Activated CD8-positive, alpha-beta T cell treated with anti-CD3 and anti-CD28 coated beads, Interleukin-2, amount 10 ng/mL, durations not matched to agents 7 days and 5 days (primary cell): ENCODE measurements at regions not wholly inside any gene's neighbourhood (a gene's known extent, or its start where the extent isn't known, plus 50 kb on each side); places are given as distances from the start of the nearest gene placed in this dataset.

Source experiments
- ATAC-seq: fragments of 150-1000 bp; cut with Tn5 transposase; one replicate; pipeline ENCODE4 v1.10.0; 2021; ENCODE audit warnings: moderate library complexity
- CTCF ChIA-PET: fragments of 350-600 bp; sonication (Branson Sonifier 250); formaldehyde crosslinking; loops from one replicate; lab custom pipeline; 2021; ENCODE audit warnings: antibody characterized with exemption; lab: Charles Lee
- POLR2A ChIA-PET: fragments of 350-600 bp; sonication (Branson Sonifier 250); formaldehyde crosslinking; loops from one replicate; lab custom pipeline; 2021; ENCODE audit warnings: antibody characterized with exemption; lab: Charles Lee
- DNase-seq: peaks from one replicate; pipeline ENCODE4 v3.0.0-alpha.2; 2020
- H3K27ac Mint-ChIP-seq: one replicate; pipeline ENCODE4 v1.8.0; 2021; ENCODE audit warnings: mild to moderate bottlenecking, mixed read lengths
- H3K27me3 Mint-ChIP-seq: one replicate; pipeline ENCODE4 v1.8.0; 2021; ENCODE audit warnings: low read depth, mixed read lengths
- H3K36me3 Mint-ChIP-seq: one replicate; pipeline ENCODE4 v1.8.0; 2021; ENCODE audit warnings: low read depth, mixed read lengths
- H3K4me1 Mint-ChIP-seq: one replicate; pipeline ENCODE4 v1.8.0; 2021; ENCODE audit warnings: low read depth, mixed read lengths
- H3K4me3 Mint-ChIP-seq: one replicate; pipeline ENCODE4 v1.8.0; 2021; ENCODE audit warnings: mild to moderate bottlenecking, mixed read lengths
- H3K9me3 Mint-ChIP-seq: one replicate; pipeline ENCODE4 v1.8.0; 2022; ENCODE audit warnings: mixed read lengths; ENCODE audit not compliant: insufficient read depth

GRCh38 chr12:58765653-58766512 lies 154.4 kb downstream of the LRIG3 start:
- ChIA-PET CTCF (no interaction called here), POLR2A (no interaction called here)
- ATAC-seq (no peak), DNase-seq (no peak)
- Mint-ChIP-seq H3K27ac (no peak overlapping the region), H3K4me3 (no peak overlapping the region), H3K36me3 (no peaks in the 10 kb centered on the region), H3K27me3 (no peaks in the 10 kb centered on the region), H3K9me3 (peaks cover 5% of the 10 kb centered on the region), H3K4me1 (no peaks in the 10 kb centered on the region)

GRCh38 chr12:58766513-58766870 lies 153.8 kb downstream of the LRIG3 start:
- H3K27me3 Mint-ChIP-seq = no peaks in the 10 kb centered on the region
- POLR2A ChIA-PET = no interaction called here
- CTCF ChIA-PET = no interaction called here

GRCh38 chr12:58767496-58767895 lies 152.8 kb downstream of the LRIG3 start:
- CTCF ChIA-PET = no interaction called here
- no peak for DNase-seq
- Mint-ChIP-seq H3K9me3 (peaks cover 6% of the 10 kb centered on the region), H3K27me3 (no peaks in the 10 kb centered on the region), H3K36me3 (no peaks in the 10 kb centered on the region), H3K27ac (no peak overlapping the region), H3K4me3 (no peak overlapping the region), H3K4me1 (no peaks in the 10 kb centered on the region)
- ATAC-seq = no peak
- POLR2A ChIA-PET = no interaction called here

More at GRCh38 chr12:58766513-58766870, 153.8 kb downstream of the LRIG3 start:
- H3K4me1 Mint-ChIP-seq = no peaks in the 10 kb centered on the region
- no peak overlapping the region for H3K27ac Mint-ChIP-seq
- DNase-seq = no peak
- no peak overlapping the region for H3K4me3 Mint-ChIP-seq
- no peaks in the 10 kb centered on the region for H3K36me3 Mint-ChIP-seq
- no peak for ATAC-seq
- H3K9me3 Mint-ChIP-seq = peaks cover 6% of the 10 kb centered on the region

- H3K4me3 Mint-ChIP-seq = no peak overlapping the region
- DNase-seq = no peak
- no peak overlapping the region for H3K27ac Mint-ChIP-seq
- POLR2A ChIA-PET = no interaction called here
- CTCF ChIA-PET = no interaction called here
- H3K4me1 Mint-ChIP-seq = no peaks in the 10 kb centered on the region
- H3K36me3 Mint-ChIP-seq = no peaks in the 10 kb centered on the region
- no peaks in the 10 kb centered on the region for H3K27me3 Mint-ChIP-seq
- peaks cover 6% of the 10 kb centered on the region for H3K9me3 Mint-ChIP-seq
- ATAC-seq = no peak
These were observed 146.3 kb downstream of the LRIG3 start for GRCh38 chr12:58773986-58774385.

- ATAC-seq (no peak), DNase-seq (no peak)
- Mint-ChIP-seq H3K36me3 (no peaks in the 10 kb centered on the region), H3K27me3 (no peaks in the 10 kb centered on the region), H3K9me3 (peaks cover 6% of the 10 kb centered on the region), H3K27ac (no peak overlapping the region), H3K4me1 (no peaks in the 10 kb centered on the region), H3K4me3 (no peak overlapping the region)
- POLR2A ChIA-PET = no interaction called here
- CTCF ChIA-PET = no interaction called here
These were observed 145.6 kb downstream of the LRIG3 start for GRCh38 chr12:58774731-58775130.

GRCh38 chr12:58775396-58775795 lies 144.9 kb downstream of the LRIG3 start:
- ChIA-PET POLR2A (no interaction called here), CTCF (no interaction called here)
- ATAC-seq = no peak
- H3K9me3 Mint-ChIP-seq = peaks cover 6% of the 10 kb centered on the region
- no peak for DNase-seq
- no peaks in the 10 kb centered on the region for H3K36me3 Mint-ChIP-seq
- H3K4me3 Mint-ChIP-seq = no peak overlapping the region
- no peaks in the 10 kb centered on the region for H3K27me3 Mint-ChIP-seq
- H3K27ac Mint-ChIP-seq = no peak overlapping the region
- H3K4me1 Mint-ChIP-seq = no peaks in the 10 kb centered on the region

GRCh38 chr12:58776144-58776543 lies 144.2 kb downstream of the LRIG3 start:
- Mint-ChIP-seq H3K27ac (no peak overlapping the region), H3K36me3 (no peaks in the 10 kb centered on the region), H3K4me1 (no peaks in the 10 kb centered on the region), H3K4me3 (no peak overlapping the region), H3K9me3 (no peaks in the 10 kb centered on the region), H3K27me3 (no peaks in the 10 kb centered on the region)
- no peak for ATAC-seq
- DNase-seq = no peak
- POLR2A ChIA-PET = no interaction called here
- CTCF ChIA-PET = no interaction called here

- H3K4me3 Mint-ChIP-seq = no peak overlapping the region
- CTCF ChIA-PET = no interaction called here
These were observed 142.5 kb downstream of the LRIG3 start for GRCh38 chr12:58777815-58778214.

GRCh38 chr12:58781609-58782008 lies 138.7 kb downstream of the LRIG3 start:
- no peak overlapping the region for H3K4me3 Mint-ChIP-seq

More at GRCh38 chr12:58777815-58778214, 142.5 kb downstream of the LRIG3 start:
- DNase-seq = no peak
- Mint-ChIP-seq H3K27me3 (no peaks in the 10 kb centered on the region), H3K36me3 (no peaks in the 10 kb centered on the region), H3K9me3 (no peaks in the 10 kb centered on the region), H3K27ac (no peak overlapping the region), H3K4me1 (no peaks in the 10 kb centered on the region)
- POLR2A ChIA-PET = no interaction called here
- ATAC-seq = no peak

GRCh38 chr12:58787021-58787760 lies 133.1 kb downstream of the LRIG3 start:
- Mint-ChIP-seq H3K27me3 (no peaks in the 10 kb centered on the region), H3K27ac (no peak overlapping the region), H3K4me3 (no peak overlapping the region), H3K9me3 (no peaks in the 10 kb centered on the region), H3K4me1 (no peaks in the 10 kb centered on the region), H3K36me3 (no peaks in the 10 kb centered on the region)
- CTCF ChIA-PET = no interaction called here
- POLR2A ChIA-PET = no interaction called here
- ATAC-seq = no peak
- no peak for DNase-seq

More at GRCh38 chr12:58781609-58782008, 138.7 kb downstream of the LRIG3 start:
- H3K27ac Mint-ChIP-seq = no peak overlapping the region
- no peaks in the 10 kb centered on the region for H3K27me3 Mint-ChIP-seq
- H3K36me3 Mint-ChIP-seq = no peaks in the 10 kb centered on the region
- ChIA-PET CTCF (no interaction called here), POLR2A (no interaction called here)
- no peak for DNase-seq
- no peaks in the 10 kb centered on the region for H3K4me1 Mint-ChIP-seq
- ATAC-seq = no peak
- no peaks in the 10 kb centered on the region for H3K9me3 Mint-ChIP-seq

GRCh38 chr12:58794859-58795258 lies 125.4 kb downstream of the LRIG3 start:
- no peak overlapping the region for H3K27ac Mint-ChIP-seq
- no peaks in the 10 kb centered on the region for H3K4me1 Mint-ChIP-seq
- ChIA-PET CTCF (no interaction called here), POLR2A (no interaction called here)
- H3K36me3 Mint-ChIP-seq = no peaks in the 10 kb centered on the region
- no peaks in the 10 kb centered on the region for H3K27me3 Mint-ChIP-seq
- no peak overlapping the region for H3K4me3 Mint-ChIP-seq
- DNase-seq = no peak
- no peak for ATAC-seq
- no peaks in the 10 kb centered on the region for H3K9me3 Mint-ChIP-seq

GRCh38 chr12:58795825-58796224 lies 124.5 kb downstream of the LRIG3 start:
- no peak overlapping the region for H3K27ac Mint-ChIP-seq
- no peaks in the 10 kb centered on the region for H3K27me3 Mint-ChIP-seq
- H3K9me3 Mint-ChIP-seq = no peaks in the 10 kb centered on the region
- H3K36me3 Mint-ChIP-seq = no peaks in the 10 kb centered on the region
- H3K4me3 Mint-ChIP-seq = no peak overlapping the region
- CTCF ChIA-PET = no interaction called here
- H3K4me1 Mint-ChIP-seq = no peaks in the 10 kb centered on the region
- ATAC-seq = no peak
- DNase-seq = no peak
- POLR2A ChIA-PET = no interaction called here
